Loucy (cell line): ENCODE measurements at regions not wholly inside any gene's neighbourhood (a gene's known extent, or its start where the extent isn't known, plus 50 kb on each side); places are given as distances from the start of the nearest gene placed in this dataset.

Source experiments
- H2AFZ ChIP-seq: fragments of 200-600 bp; sonication (generic); 2 replicates; pipeline ENCODE4 v1.6.0; 2016; ENCODE audit warnings: antibody characterized with exemption, mild to moderate bottlenecking, low read length, moderate library complexity
- H3F3A ChIP-seq: fragments of 200-600 bp; 2 replicates; pipeline ENCODE4 v1.6.0; 2016; ENCODE audit warnings: antibody characterized with exemption, low read depth, mild to moderate bottlenecking
- H3K27me3 ChIP-seq: fragments of 200-600 bp; sonication (generic); 2 replicates; pipeline ENCODE4 v1.6.1; 2014; ENCODE audit warnings: low read length, mild to moderate bottlenecking; ENCODE audit not compliant: insufficient read depth, poor library complexity, severe bottlenecking
- H3K36me3 ChIP-seq: fragments of 200-600 bp; sonication (generic); 2 replicates; pipeline ENCODE4 v1.6.1; 2016; ENCODE audit warnings: low read length; ENCODE audit not compliant: insufficient read depth
- H3K4me1 ChIP-seq: fragments of 200-600 bp; sonication (generic); 2 replicates; pipeline ENCODE4 v1.5.1; 2014; ENCODE audit warnings: low read length, mild to moderate bottlenecking; ENCODE audit not compliant: insufficient read depth, poor library complexity, severe bottlenecking
- H3K4me2 ChIP-seq: fragments of 200-600 bp; sonication (generic); 2 replicates; pipeline ENCODE4 v1.6.0; 2014; ENCODE audit warnings: antibody characterized with exemption, low read length, low read depth, mild to moderate bottlenecking; ENCODE audit not compliant: poor library complexity, severe bottlenecking
- H3K4me3 ChIP-seq: fragments of 200-600 bp; sonication (generic); 2 replicates; pipeline ENCODE4 v1.5.1; 2014; ENCODE audit warnings: low read length, mild to moderate bottlenecking, mixed read lengths; ENCODE audit not compliant: poor library complexity, severe bottlenecking
- H3K79me2 ChIP-seq: fragments of 200-600 bp; sonication (generic); 2 replicates; pipeline ENCODE4 v1.6.1; 2014; ENCODE audit warnings: low read length; ENCODE audit not compliant: insufficient read depth
- H3K9ac ChIP-seq: fragments of 200-600 bp; sonication (generic); 2 replicates; pipeline ENCODE4 v1.6.0; 2014; ENCODE audit warnings: mild to moderate bottlenecking, low read depth, low read length, moderate library complexity; ENCODE audit not compliant: poor library complexity, severe bottlenecking
- H3K9me2 ChIP-seq: fragments of 200-600 bp; sonication (generic); replicated peaks from 2 replicates; pipeline ENCODE4 v1.6.1; 2016; ENCODE audit warnings: low read depth, low read length, mixed read lengths
- H3K9me3 ChIP-seq: fragments of 200-600 bp; sonication (generic); 2 replicates; pipeline ENCODE4 v1.6.1; 2014; ENCODE audit warnings: mild to moderate bottlenecking, antibody characterized with exemption, low read length, low read depth; ENCODE audit not compliant: insufficient read depth
- H4K20me1 ChIP-seq: fragments of 200-600 bp; sonication (generic); 2 replicates; pipeline ENCODE4 v1.6.0; 2014; ENCODE audit warnings: antibody characterized with exemption, low read length, mild to moderate bottlenecking; ENCODE audit not compliant: insufficient read depth, poor library complexity, severe bottlenecking
- EZH2phosphoT487 ChIP-seq: fragments of 200-600 bp; IDR thresholded peaks from 2 replicates; pipeline ENCODE4 v1.6.1; 2018; ENCODE audit warnings: antibody characterized with exemption, mild to moderate bottlenecking, moderate library complexity, borderline replicate concordance
- TF ChIP-seq, protein P1 (sequence below): fragments of 200-600 bp; sonication (generic); conservative IDR thresholded peaks from 2 replicates; pipeline ENCODE4 v1.5.1; 2014; ENCODE audit warnings: mild to moderate bottlenecking, antibody characterized with exemption, low read length

DNA sequence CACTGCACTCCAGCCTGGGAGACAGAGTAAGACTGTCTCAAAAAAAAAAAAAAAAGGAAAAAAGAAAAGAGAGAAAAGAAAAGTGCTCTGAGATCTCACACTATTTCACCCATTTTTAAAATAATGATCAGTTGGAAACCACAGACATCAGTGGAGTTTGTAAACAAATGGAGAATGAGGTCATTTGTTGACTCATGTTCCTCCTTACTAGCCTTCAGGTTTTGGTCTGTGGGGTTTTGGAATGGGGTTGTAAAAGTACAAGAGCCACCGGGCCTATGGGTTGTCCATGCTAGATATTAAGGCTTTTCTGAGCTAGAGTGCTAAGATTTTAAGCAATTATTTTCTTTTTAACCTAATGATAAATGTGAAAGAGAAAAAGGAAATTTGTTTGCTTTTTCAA lies 104.4 kb upstream of the PRL start:
- H4K20me1 ChIP-seq, result no peaks in the 10 kb centered on the region
- no peak overlapping the region for H2AFZ ChIP-seq
- no peaks in the 10 kb centered on the region for H3K79me2 ChIP-seq
- no peaks in the 10 kb centered on the region for H3K27me3 ChIP-seq
- H3K9me2 ChIP-seq, result no peaks in the 10 kb centered on the region
- H3K4me3 ChIP-seq, result no peak overlapping the region
- no peak for TF ChIP-seq EZH2phosphoT487
- TF ChIP-seq, protein P1, sequence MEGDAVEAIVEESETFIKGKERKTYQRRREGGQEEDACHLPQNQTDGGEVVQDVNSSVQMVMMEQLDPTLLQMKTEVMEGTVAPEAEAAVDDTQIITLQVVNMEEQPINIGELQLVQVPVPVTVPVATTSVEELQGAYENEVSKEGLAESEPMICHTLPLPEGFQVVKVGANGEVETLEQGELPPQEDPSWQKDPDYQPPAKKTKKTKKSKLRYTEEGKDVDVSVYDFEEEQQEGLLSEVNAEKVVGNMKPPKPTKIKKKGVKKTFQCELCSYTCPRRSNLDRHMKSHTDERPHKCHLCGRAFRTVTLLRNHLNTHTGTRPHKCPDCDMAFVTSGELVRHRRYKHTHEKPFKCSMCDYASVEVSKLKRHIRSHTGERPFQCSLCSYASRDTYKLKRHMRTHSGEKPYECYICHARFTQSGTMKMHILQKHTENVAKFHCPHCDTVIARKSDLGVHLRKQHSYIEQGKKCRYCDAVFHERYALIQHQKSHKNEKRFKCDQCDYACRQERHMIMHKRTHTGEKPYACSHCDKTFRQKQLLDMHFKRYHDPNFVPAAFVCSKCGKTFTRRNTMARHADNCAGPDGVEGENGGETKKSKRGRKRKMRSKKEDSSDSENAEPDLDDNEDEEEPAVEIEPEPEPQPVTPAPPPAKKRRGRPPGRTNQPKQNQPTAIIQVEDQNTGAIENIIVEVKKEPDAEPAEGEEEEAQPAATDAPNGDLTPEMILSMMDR, result no peak
- H3K4me2 ChIP-seq, result no peak overlapping the region
- H3K9ac ChIP-seq, result no peak overlapping the region
- no peaks in the 10 kb centered on the region for H3F3A ChIP-seq
- H3K36me3 ChIP-seq, result no peaks in the 10 kb centered on the region
- H3K9me3 ChIP-seq, result no peaks in the 10 kb centered on the region
- no peaks in the 10 kb centered on the region for H3K4me1 ChIP-seq

- no peak overlapping the region for H3K4me2 ChIP-seq
- no peak overlapping the region for H3K9ac ChIP-seq
- H2AFZ ChIP-seq, result no peak overlapping the region
- H3K9me3 ChIP-seq, result no peaks in the 10 kb centered on the region
- no peaks in the 10 kb centered on the region for H3K27me3 ChIP-seq
- no peaks in the 10 kb centered on the region for H3F3A ChIP-seq
- no peaks in the 10 kb centered on the region for H4K20me1 ChIP-seq
- H3K4me3 ChIP-seq, result no peak overlapping the region
- no peaks in the 10 kb centered on the region for H3K79me2 ChIP-seq
- TF ChIP-seq, protein P1, result no peak
- no peak for TF ChIP-seq EZH2phosphoT487
- no peaks in the 10 kb centered on the region for H3K4me1 ChIP-seq
- H3K9me2 ChIP-seq, result no peaks in the 10 kb centered on the region
- no peaks in the 10 kb centered on the region for H3K36me3 ChIP-seq
Observed at GRCh38 chr6:22401932-22402331, 105.1 kb upstream of the PRL start.

- no peaks in the 10 kb centered on the region for H3K36me3 ChIP-seq
- H2AFZ ChIP-seq, result no peak overlapping the region
- H3K4me2 ChIP-seq, result no peak overlapping the region
- no peaks in the 10 kb centered on the region for H4K20me1 ChIP-seq
- H3F3A ChIP-seq, result no peaks in the 10 kb centered on the region
- no peaks in the 10 kb centered on the region for H3K79me2 ChIP-seq
- H3K4me1 ChIP-seq, result no peaks in the 10 kb centered on the region
- no peak for TF ChIP-seq EZH2phosphoT487
- TF ChIP-seq, protein P1, result no peak
- H3K9ac ChIP-seq, result no peak overlapping the region
- no peaks in the 10 kb centered on the region; the same call in 1 of the 2 replicates for H3K9me2 ChIP-seq
- H3K27me3 ChIP-seq, result no peaks in the 10 kb centered on the region
- H3K9me3 ChIP-seq, result no peaks in the 10 kb centered on the region
- no peak overlapping the region for H3K4me3 ChIP-seq
Observed at GRCh38 chr6:22409486-22409885, 112.7 kb upstream of the PRL start.
